GM20000 (cell line): ENCODE measurements at regions not wholly inside any gene's neighbourhood (a gene's known extent, or its start where the extent isn't known, plus 50 kb on each side); places are given as distances from the start of the nearest gene placed in this dataset.
"Not testable (repeated sequence)": the region's sequence is repeated elsewhere in the genome, so short reads cannot be mapped to it uniquely, and the experiment has no call there.

Source experiments
- DNase-seq: peaks from one replicate; pipeline ENCODE4 v3.0.0; 2012; ENCODE audit warnings: low spot score
- CTCF ChIP-seq: IDR thresholded peaks from 2 replicates; pipeline ENCODE4 v1.5.1; 2012; ENCODE audit warnings: mild to moderate bottlenecking, control low read depth; ENCODE audit errors: extremely low read depth, missing control alignments

DNA sequence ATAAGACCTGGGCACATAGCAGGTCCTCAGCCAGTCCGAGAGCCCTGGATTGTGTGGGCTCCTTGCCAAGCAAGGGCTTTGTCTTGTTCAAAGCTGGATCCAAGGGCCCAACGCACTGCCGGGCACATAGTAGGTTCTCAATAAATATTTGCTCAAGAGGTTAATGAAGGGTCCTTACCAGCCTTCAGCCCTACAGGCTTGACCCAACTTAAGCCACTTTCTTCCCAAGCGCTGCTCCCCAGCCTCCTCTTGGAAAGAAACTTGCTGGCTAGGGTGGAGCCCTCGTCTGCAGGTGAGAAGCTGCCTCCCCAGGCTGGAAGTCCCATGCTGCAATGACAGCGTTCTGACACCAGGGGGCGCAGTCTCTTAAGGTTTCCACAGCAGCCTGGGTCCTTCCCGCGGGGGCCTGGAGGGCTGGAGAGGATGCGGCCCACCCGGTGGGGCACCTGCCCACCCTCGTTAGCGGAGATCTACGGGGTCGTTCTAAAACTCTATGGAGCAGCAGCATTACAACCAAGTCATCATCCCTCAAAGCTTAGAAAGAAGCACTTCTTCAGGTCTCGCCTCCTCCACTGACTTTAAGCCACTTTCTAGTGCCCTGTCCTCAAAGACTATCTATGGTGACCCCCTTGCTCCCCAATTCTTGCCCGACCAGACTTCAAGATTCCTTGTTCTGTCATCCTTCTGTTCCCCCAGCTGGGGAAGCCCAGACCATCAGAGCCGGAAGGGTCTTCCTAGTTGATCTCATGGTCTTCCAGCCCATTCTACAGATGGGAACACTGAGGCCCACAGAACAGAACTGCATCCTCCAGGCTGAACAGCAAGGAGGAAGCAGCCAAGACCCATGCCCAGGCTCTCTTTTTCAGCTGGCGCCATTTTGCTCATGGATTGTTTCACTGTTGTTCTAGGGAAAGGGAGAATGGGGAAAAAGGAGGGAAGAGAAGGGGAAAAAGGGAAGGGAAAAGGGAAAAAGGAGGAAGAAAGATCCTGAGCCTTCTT is 115.4 kb downstream of the LHX2 start:
- peak; percentile 90 for TF ChIP-seq CTCF
- DNase-seq, result peak; percentile 80

DNA sequence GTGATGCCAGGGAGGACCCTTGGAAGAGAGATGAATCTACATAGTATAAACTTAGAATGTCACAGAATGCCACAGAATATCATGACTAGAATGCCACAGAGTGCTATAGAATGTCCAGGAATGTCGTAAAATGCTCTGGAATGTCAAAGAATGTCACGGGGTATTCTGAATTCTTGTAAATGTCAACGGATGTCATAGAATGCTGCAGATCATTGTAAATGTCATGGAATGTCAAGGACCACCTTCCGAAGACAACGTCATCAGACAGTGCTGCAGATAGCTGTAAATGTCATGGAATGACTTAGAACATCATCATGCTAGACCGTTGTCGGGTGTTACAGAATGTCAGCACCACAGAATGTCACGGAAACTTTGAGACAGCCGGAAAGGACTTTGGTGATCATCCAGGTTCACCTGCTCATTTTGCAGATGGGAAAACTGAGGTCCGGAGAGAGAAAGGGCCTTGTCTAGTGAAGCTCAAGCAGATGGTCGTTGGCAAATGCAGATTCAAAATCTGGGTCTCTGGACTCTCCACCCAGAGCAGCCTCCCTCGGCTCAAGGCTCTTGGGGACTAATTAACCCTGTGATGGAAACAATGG is 117.1 kb downstream of the LHX2 start:
- no peak for TF ChIP-seq CTCF
- DNase-seq, result no peak

DNA sequence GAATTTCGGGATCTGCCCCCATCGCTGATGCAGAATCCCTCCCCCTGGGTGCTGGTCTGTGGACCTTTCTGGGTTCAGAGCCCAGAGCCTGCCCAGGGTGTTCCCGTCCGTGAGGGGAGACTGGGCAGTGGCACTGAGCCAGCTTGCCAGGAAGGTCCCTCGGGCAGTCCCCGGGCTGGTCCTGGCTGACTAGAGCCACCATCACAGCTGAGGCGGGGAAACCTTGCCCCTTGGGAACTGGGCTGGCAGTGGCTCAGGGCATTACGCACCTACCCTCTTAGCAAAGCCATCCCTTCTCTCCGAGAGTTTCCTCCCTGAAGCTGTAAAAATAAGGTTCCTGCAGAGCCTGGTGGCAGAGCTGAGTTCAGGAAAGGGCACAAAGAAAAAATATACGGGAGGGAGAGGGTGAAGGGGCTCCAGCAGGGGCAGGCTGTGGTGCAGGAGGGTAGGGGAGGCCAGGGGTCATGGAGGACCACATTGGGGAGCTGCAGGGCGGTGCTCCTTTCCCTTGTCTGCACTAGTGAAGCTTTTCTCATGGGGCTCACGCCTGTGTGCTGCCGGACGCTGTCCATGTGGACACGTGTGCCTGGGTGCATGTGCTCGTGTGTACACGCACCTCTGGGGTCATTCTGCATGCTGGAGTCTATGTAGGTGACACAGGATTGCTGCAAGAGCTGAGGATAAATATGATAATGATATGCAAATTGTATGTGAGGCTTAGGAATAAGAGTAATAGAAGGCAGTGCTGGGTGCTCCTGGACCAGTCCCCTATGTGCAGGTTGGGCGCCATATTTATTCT is 118.9 kb downstream of the LHX2 start:
- no peak for DNase-seq

DNA sequence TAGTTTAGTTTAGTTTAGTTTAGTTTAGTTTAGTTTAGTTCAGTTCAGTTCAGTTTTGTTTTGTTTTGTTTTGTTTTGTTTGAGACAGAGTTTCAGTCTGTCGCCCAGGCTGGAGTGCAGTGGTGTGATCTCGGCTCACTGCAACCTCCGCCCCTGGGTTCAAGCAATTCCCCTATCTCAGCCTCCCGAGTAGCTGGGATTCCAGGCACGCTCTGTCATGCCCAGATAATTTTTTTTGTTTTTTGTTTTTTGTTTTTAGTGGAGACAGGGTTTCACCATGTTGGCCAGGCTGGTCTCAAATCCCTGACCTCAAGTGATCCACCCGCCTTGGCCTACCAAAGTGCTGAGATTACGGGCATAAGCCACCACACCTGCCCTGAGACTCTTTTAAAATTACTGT is 120.0 kb downstream of the LHX2 start:
- DNase-seq, result not testable (repeated sequence)

More for the DNA sequence above, 118.9 kb downstream of the LHX2 start:
- TF ChIP-seq CTCF, result no peak

DNA sequence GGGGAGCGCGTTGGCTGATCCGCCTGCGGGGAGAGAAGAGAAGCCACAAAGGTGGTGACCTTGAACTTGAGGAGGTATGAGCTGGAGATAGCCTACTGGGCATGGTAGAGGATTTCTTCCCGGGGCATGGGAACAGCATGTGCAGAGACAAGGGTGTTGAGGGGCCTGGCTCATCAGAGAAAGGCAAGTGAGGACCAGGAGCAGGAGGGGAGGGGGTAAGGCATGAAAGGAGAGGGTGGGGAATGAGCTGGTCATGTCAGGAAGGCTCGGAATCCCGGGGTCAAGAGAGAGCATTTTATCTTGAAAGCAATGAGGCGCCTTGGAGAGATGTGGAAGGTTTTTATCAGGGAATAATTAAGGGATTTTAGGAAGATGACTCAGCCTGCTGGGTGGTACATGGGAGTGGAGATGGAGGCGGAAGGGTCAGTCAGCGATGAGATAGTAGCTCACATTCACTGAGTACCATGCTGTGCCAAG is 121.1 kb downstream of the LHX2 start:
- DNase-seq, result peak; percentile 0
- no peak for TF ChIP-seq CTCF

- peak; percentile 24 for DNase-seq
Measured at GRCh38 chr9:124133727-124134126, 122.2 kb downstream of the LHX2 start.

More at GRCh38 chr9:124133727-124134126, 122.2 kb downstream of the LHX2 start:
- TF ChIP-seq CTCF, result peak; percentile 41
